GM23338 (cell line): ENCODE measurements at regions not wholly inside any gene's neighbourhood (a gene's known extent, or its start where the extent isn't known, plus 50 kb on each side); places are given as distances from the start of the nearest gene placed in this dataset.

Experiments
- ATAC-seq: fragments of 200-7000 bp; cut with Tn5 transposase; 3 replicates; pipeline ENCODE4 v1.9.1; 2020
- DNase-seq: peaks from one replicate; pipeline ENCODE4 v3.0.0-alpha.2; 2015; ENCODE audit warnings: low spot score
- H2AFZ ChIP-seq: fragments of 200-600 bp; sonication (generic); 2 replicates; pipeline ENCODE4 v1.8.0; 2016; ENCODE audit warnings: antibody characterized with exemption, mild to moderate bottlenecking, moderate library complexity
- H3F3A ChIP-seq: fragments of 200-600 bp; sonication (generic); replicated peaks from 2 replicates; pipeline ENCODE4 v1.8.0; 2017; ENCODE audit warnings: antibody characterized with exemption, mixed run types, low read depth
- H3K27ac ChIP-seq: fragments of 200-600 bp; sonication (generic); 2 replicates; pipeline ENCODE4 v1.6.1; 2016; ENCODE audit warnings: low read depth
- H3K27me3 ChIP-seq: fragments of 200-600 bp; sonication (generic); 2 replicates; pipeline ENCODE4 v1.8.0; 2016; ENCODE audit warnings: mild to moderate bottlenecking, mixed run types, moderate library complexity; ENCODE audit not compliant: insufficient read depth
- H3K36me3 ChIP-seq: fragments of 200-600 bp; sonication (generic); 2 replicates; pipeline ENCODE4 v1.8.0; 2016; ENCODE audit warnings: mild to moderate bottlenecking; ENCODE audit not compliant: insufficient read depth
- H3K4me1 ChIP-seq: fragments of 200-600 bp; sonication (generic); 2 replicates; pipeline ENCODE4 v1.8.0; 2016; ENCODE audit warnings: mild to moderate bottlenecking, moderate library complexity; ENCODE audit not compliant: insufficient read depth
- H3K4me2 ChIP-seq: fragments of 200-600 bp; sonication (generic); 2 replicates; pipeline ENCODE4 v1.7.1; 2017; ENCODE audit warnings: mixed run types
- H3K4me3 ChIP-seq: fragments of 200-600 bp; sonication (generic); 2 replicates; pipeline ENCODE4 v1.6.1; 2016; ENCODE audit warnings: mixed run types
- H3K79me2 ChIP-seq: fragments of 200-600 bp; sonication (generic); replicated peaks from 2 replicates; pipeline ENCODE4 v1.8.0; 2017; ENCODE audit warnings: mild to moderate bottlenecking; ENCODE audit not compliant: insufficient read depth
- H3K9me2 ChIP-seq: fragments of 200-600 bp; sonication (generic); 2 replicates; pipeline ENCODE4 v1.8.0; 2017; ENCODE audit not compliant: insufficient read depth
- H4K20me1 ChIP-seq: fragments of 200-600 bp; sonication (generic); replicated peaks from 2 replicates; pipeline ENCODE4 v1.8.0; 2017; ENCODE audit warnings: mild to moderate bottlenecking; ENCODE audit not compliant: insufficient read depth
- H3K27ac Mint-ChIP-seq: 2 replicates; pipeline ENCODE4 v1.8.0; 2020; ENCODE audit warnings: inconsistent platforms, mild to moderate bottlenecking, moderate library complexity, mixed read lengths
- H3K27me3 Mint-ChIP-seq: 3 replicates; pipeline ENCODE4 v1.8.0; 2022; ENCODE audit warnings: low read depth, mild to moderate bottlenecking, moderate library complexity, mixed read lengths, inconsistent platforms; ENCODE audit not compliant: insufficient read depth, poor library complexity
- H3K36me3 Mint-ChIP-seq: 3 replicates; pipeline ENCODE4 v1.8.0; 2021; ENCODE audit warnings: low read depth, mild to moderate bottlenecking, inconsistent platforms, moderate library complexity, mixed read lengths
- H3K4me1 Mint-ChIP-seq: 3 replicates; pipeline ENCODE4 v1.8.0; 2020; ENCODE audit warnings: mild to moderate bottlenecking, inconsistent platforms, mixed read lengths
- H3K4me3 Mint-ChIP-seq: 3 replicates; pipeline ENCODE4 v1.8.0; 2021; ENCODE audit warnings: moderate library complexity, mild to moderate bottlenecking, inconsistent platforms, mixed read lengths
- H3K9me3 Mint-ChIP-seq: 3 replicates; pipeline ENCODE4 v1.8.0; 2020; ENCODE audit warnings: moderate library complexity, mild to moderate bottlenecking, inconsistent platforms, mixed read lengths
- ETS1 ChIP-seq: IDR thresholded peaks from 2 replicates; pipeline ENCODE4 v1.6.1; 2016; ENCODE audit warnings: antibody characterized with exemption
- JUNB ChIP-seq: IDR thresholded peaks from one replicate; pipeline ENCODE4 v1.6.1; 2016; ENCODE audit warnings: antibody characterized with exemption; ENCODE audit not compliant: unreplicated experiment
- NANOG ChIP-seq: IDR thresholded peaks from 2 replicates; pipeline ENCODE4 v1.6.1; 2016; ENCODE audit warnings: antibody characterized with exemption, borderline replicate concordance
- ZNF462 ChIP-seq: fragments of 250-450 bp; sonication (Bioruptor Pico); IDR thresholded peaks from 2 replicates; pipeline ENCODE4 v1.5.0; 2020; ENCODE audit warnings: mild to moderate bottlenecking, moderate library complexity
- TF ChIP-seq, protein P1 (sequence below), 2 experiments: fragments of 200-600 bp in 1 of 2; sonication (generic) in 1 of 2; conservative IDR thresholded peaks; 2 replicates each; pipeline versions ENCODE4 v1.5.1 to v1.6.1; 2016 to 2017; ENCODE audit warnings: antibody characterized with exemption in 2 of 2, low read depth in 2 of 2, mild to moderate bottlenecking in 2 of 2, moderate library complexity in 1 of 2

DNA sequence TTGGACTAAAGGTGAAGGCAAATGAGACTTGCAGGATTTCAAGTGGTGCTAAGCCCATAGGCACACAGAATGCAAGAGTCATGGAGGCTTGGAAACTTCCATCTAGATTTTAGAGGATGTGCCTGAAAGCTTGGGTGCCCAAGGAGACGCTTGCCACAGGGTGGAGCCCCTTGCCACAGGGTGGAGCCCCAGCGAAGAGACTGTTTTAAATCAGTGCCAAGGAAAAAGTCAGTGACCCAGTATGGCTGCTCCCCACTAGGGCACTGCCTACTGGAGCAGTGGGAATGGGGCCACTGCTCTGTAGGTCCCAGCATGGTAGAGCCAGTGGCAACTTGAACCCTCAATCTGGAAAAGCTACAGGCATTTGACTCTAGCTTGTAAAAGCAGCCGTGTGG, 794.2 kb upstream of the LCORL start:
- no peak for TF ChIP-seq NANOG
- TF ChIP-seq JUNB: no peak
- TF ChIP-seq, protein P1, sequence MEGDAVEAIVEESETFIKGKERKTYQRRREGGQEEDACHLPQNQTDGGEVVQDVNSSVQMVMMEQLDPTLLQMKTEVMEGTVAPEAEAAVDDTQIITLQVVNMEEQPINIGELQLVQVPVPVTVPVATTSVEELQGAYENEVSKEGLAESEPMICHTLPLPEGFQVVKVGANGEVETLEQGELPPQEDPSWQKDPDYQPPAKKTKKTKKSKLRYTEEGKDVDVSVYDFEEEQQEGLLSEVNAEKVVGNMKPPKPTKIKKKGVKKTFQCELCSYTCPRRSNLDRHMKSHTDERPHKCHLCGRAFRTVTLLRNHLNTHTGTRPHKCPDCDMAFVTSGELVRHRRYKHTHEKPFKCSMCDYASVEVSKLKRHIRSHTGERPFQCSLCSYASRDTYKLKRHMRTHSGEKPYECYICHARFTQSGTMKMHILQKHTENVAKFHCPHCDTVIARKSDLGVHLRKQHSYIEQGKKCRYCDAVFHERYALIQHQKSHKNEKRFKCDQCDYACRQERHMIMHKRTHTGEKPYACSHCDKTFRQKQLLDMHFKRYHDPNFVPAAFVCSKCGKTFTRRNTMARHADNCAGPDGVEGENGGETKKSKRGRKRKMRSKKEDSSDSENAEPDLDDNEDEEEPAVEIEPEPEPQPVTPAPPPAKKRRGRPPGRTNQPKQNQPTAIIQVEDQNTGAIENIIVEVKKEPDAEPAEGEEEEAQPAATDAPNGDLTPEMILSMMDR (conservative IDR thresholded peaks at IDR 0.05; ENCODE audit: low read depth in 2 of 2): peak in 1 of 2 experiments; percentile 8; a peak in 1 of 4 replicates
- TF ChIP-seq ZNF462 (CRISPR knock-in tag): no peak
- TF ChIP-seq ETS1: no peak
- Histone ChIP-seq H3K79me2 (no peaks in the 10 kb centered on the region), H3K4me1 (0 out of 2 replicates have a peak, but pooled peaks cover 7% of the 10 kb centered on the region), H4K20me1 (no peaks in the 10 kb centered on the region), H3K27ac (no peak overlapping the region), H3K36me3 (peaks cover 9% of the 10 kb centered on the region; the same call in 1 of the 2 replicates), H3K27me3 (no peaks in the 10 kb centered on the region), H3K4me2 (no peak overlapping the region), H3K9me2 (peaks cover 5% of the 10 kb centered on the region; the same call in 1 of the 2 replicates), H3F3A (no peaks in the 10 kb centered on the region), H2AFZ (no peak overlapping the region), H3K4me3 (no peak overlapping the region)
- no peak for DNase-seq
- H3K27ac Mint-ChIP-seq: no peak overlapping the region
- H3K4me1 Mint-ChIP-seq: no peaks in the 10 kb centered on the region
- peaks cover 33% of the 10 kb centered on the region for H3K9me3 Mint-ChIP-seq
- no peak overlapping the region for H3K4me3 Mint-ChIP-seq
- H3K27me3 Mint-ChIP-seq: no peaks in the 10 kb centered on the region
- no peak for ATAC-seq
- H3K36me3 Mint-ChIP-seq: peaks cover 34% of the 10 kb centered on the region
